IMR-90 (cell line): ENCODE measurements at regions not wholly inside any gene's neighbourhood (a gene's known extent, or its start where the extent isn't known, plus 50 kb on each side); places are given as distances from the start of the nearest gene placed in this dataset.

Source experiments
- ATAC-seq: fragments of 200-7000 bp; cut with Tn5 transposase; 2 replicates; pipeline ENCODE4 v1.9.1; 2020; ENCODE audit warnings: low read depth, mild to moderate bottlenecking, moderate library complexity
- BruUV-seq: library from RNA; stranded (reverse); fragments of 400-500 nt; replicated peaks from 2 replicates; lab custom pipeline; 2021; lab: Mats Ljungman, UMichigan
- CTCF ChIA-PET: fragments of 300-600 bp; formaldehyde crosslinking; extraction: SDS; loops from one replicate; lab custom pipeline; 2021; ENCODE audit warnings: antibody characterized with exemption; lab: Yijun Ruan, JAX
- POLR2A ChIA-PET: fragments of 300-600 bp; sonication (Branson Sonifier 250); formaldehyde crosslinking; loops from one replicate; lab custom pipeline; 2022; ENCODE audit warnings: antibody characterized with exemption; ENCODE audit not compliant: unreplicated experiment; lab: Charles Lee
- DNase-seq: peaks from one replicate; pipeline ENCODE4 v3.0.0; 2013
- H2AFZ ChIP-seq: replicated peaks from 2 replicates; pipeline ENCODE3; 2013; ENCODE audit warnings: low read length, mild to moderate bottlenecking; ENCODE audit not compliant: poor library complexity
- H2AK5ac ChIP-seq: 2 replicates; pipeline ENCODE4 v1.6.1; 2013; ENCODE audit warnings: low read depth, low read length, inconsistent platforms
- H2AK9ac ChIP-seq: replicated peaks from 2 replicates; pipeline ENCODE3; 2013; ENCODE audit warnings: mild to moderate bottlenecking, low read depth, low read length, moderate library complexity; ENCODE audit not compliant: poor library complexity
- H2BK120ac ChIP-seq: 2 replicates; pipeline ENCODE4 v1.6.1; 2013; ENCODE audit warnings: low read depth, low read length, inconsistent platforms
- H2BK15ac ChIP-seq: 3 replicates; pipeline ENCODE4 v1.6.1; 2013; ENCODE audit warnings: low read depth, low read length, inconsistent platforms
- H2BK20ac ChIP-seq: 2 replicates; pipeline ENCODE4 v1.6.1; 2013; ENCODE audit warnings: low read depth, mild to moderate bottlenecking, inconsistent platforms, low read length, moderate library complexity
- H2BK5ac ChIP-seq: 2 replicates; pipeline ENCODE4 v1.6.1; 2013; ENCODE audit warnings: mild to moderate bottlenecking, low read depth, low read length, inconsistent platforms; ENCODE audit not compliant: poor library complexity, severe bottlenecking
- H3K14ac ChIP-seq: replicated peaks from 2 replicates; pipeline ENCODE4 v1.6.1; 2013; ENCODE audit warnings: low read depth, low read length, inconsistent platforms
- H3K18ac ChIP-seq: 2 replicates; pipeline ENCODE4 v1.6.1; 2013; ENCODE audit warnings: low read depth, low read length, control low read depth
- H3K23ac ChIP-seq: 2 replicates; pipeline ENCODE4 v1.6.1; 2013; ENCODE audit warnings: low read depth, low read length, inconsistent platforms
- H3K27ac ChIP-seq: 2 replicates; pipeline ENCODE4 v1.5.1; 2013; ENCODE audit warnings: mild to moderate bottlenecking, control low read depth, low read length; ENCODE audit not compliant: insufficient read depth
- H3K27me3 ChIP-seq: 2 replicates; pipeline ENCODE4 v1.6.1; 2013; ENCODE audit warnings: low read length; ENCODE audit not compliant: control insufficient read depth, insufficient read depth
- H3K36me3 ChIP-seq: 2 replicates; pipeline ENCODE4 v1.6.1; 2013; ENCODE audit warnings: low read length, mixed read lengths; ENCODE audit not compliant: control insufficient read depth, insufficient read depth
- H3K4ac ChIP-seq: 2 replicates; pipeline ENCODE4 v1.6.1; 2013; ENCODE audit warnings: low read depth, low read length, inconsistent platforms
- H3K4me1 ChIP-seq: 2 replicates; pipeline ENCODE4 v1.6.1; 2013; ENCODE audit warnings: low read length, mixed read lengths; ENCODE audit not compliant: control insufficient read depth, insufficient read depth
- H3K4me2 ChIP-seq: 2 replicates; pipeline ENCODE4 v1.6.1; 2013; ENCODE audit warnings: low read depth, mild to moderate bottlenecking, control low read depth, low read length, moderate library complexity
- H3K4me3 ChIP-seq: 2 replicates; pipeline ENCODE4 v1.5.1; 2013; ENCODE audit warnings: low read depth, mild to moderate bottlenecking, control low read depth, low read length, moderate library complexity; ENCODE audit not compliant: insufficient read depth
- H3K56ac ChIP-seq: 2 replicates; pipeline ENCODE4 v1.6.1; 2013; ENCODE audit warnings: low read length, inconsistent platforms; ENCODE audit not compliant: insufficient read depth; ENCODE audit errors: extremely low read depth
- H3K79me1 ChIP-seq, 2 experiments: 2 replicates each; pipeline ENCODE4 v1.6.1; 2013; ENCODE audit warnings: low read length in 2 of 2, inconsistent platforms in 1 of 2, low read depth in 1 of 2
- H3K9ac ChIP-seq: 2 replicates; pipeline ENCODE4 v1.6.1; 2013; ENCODE audit warnings: low read depth, low read length, control low read depth
- H3K9me1 ChIP-seq: 2 replicates; pipeline ENCODE4 v1.6.1; 2013; ENCODE audit warnings: low read length, inconsistent platforms; ENCODE audit not compliant: insufficient read depth
- H3K9me3 ChIP-seq: 2 replicates; pipeline ENCODE4 v1.6.1; 2013; ENCODE audit warnings: low read length; ENCODE audit not compliant: control insufficient read depth, insufficient read depth
- H4K20me1 ChIP-seq: 2 replicates; pipeline ENCODE4 v1.6.1; 2013; ENCODE audit warnings: low read length, inconsistent platforms; ENCODE audit not compliant: insufficient read depth
- H4K5ac ChIP-seq: 2 replicates; pipeline ENCODE4 v1.6.1; 2013; ENCODE audit warnings: mild to moderate bottlenecking, low read depth, low read length, control low read depth
- H4K8ac ChIP-seq, 2 experiments: 2 replicates each; pipeline ENCODE4 v1.6.1; 2013; ENCODE audit warnings: low read depth in 2 of 2, low read length in 2 of 2, control low read depth in 1 of 2, inconsistent platforms in 1 of 2
- H4K91ac ChIP-seq: 2 replicates; pipeline ENCODE4 v1.6.1; 2013; ENCODE audit warnings: low read depth, low read length, inconsistent platforms; ENCODE audit not compliant: insufficient read depth
- BHLHE40 ChIP-seq: fragments of 150-350 bp; IDR thresholded peaks from 2 replicates; pipeline ENCODE4 v1.6.1; 2016; ENCODE audit warnings: mild to moderate bottlenecking, low read depth, low read length
- CEBPB ChIP-seq: IDR thresholded peaks from 2 replicates; pipeline ENCODE4 v1.6.1; 2012; ENCODE audit warnings: low read depth, low read length, improper control_type of control experiment
- CHD1 ChIP-seq: IDR thresholded peaks from 2 replicates; pipeline ENCODE4 v1.6.1; 2012; ENCODE audit warnings: low read depth, low read length, improper control_type of control experiment
- FOS ChIP-seq: fragments of 150-350 bp; IDR thresholded peaks from 2 replicates; pipeline ENCODE4 v1.6.1; 2016; ENCODE audit warnings: low read depth, low read length
- MAFK ChIP-seq: IDR thresholded peaks from 2 replicates; pipeline ENCODE4 v1.6.1; 2012; ENCODE audit warnings: low read depth, low read length, improper control_type of control experiment
- MAZ ChIP-seq: IDR thresholded peaks from 2 replicates; pipeline ENCODE4 v1.6.1; 2012; ENCODE audit warnings: low read depth, mild to moderate bottlenecking, low read length, improper control_type of control experiment, moderate library complexity, borderline replicate concordance
- MXI1 ChIP-seq: IDR thresholded peaks from 2 replicates; pipeline ENCODE4 v1.6.1; 2012; ENCODE audit warnings: low read depth, mild to moderate bottlenecking, low read length, moderate library complexity, borderline replicate concordance
- NFE2L2 ChIP-seq: fragments of 150-350 bp; IDR thresholded peaks from 2 replicates; pipeline ENCODE4 v1.6.1; 2016; ENCODE audit warnings: low read depth, mild to moderate bottlenecking, low read length
- POLR2A ChIP-seq: IDR thresholded peaks from 2 replicates; pipeline ENCODE4 v1.6.1; 2012; ENCODE audit warnings: mild to moderate bottlenecking, low read depth, low read length
- RCOR1 ChIP-seq: IDR thresholded peaks from 2 replicates; pipeline ENCODE4 v1.6.1; 2012; ENCODE audit warnings: mild to moderate bottlenecking, low read length, improper control_type of control experiment; ENCODE audit not compliant: insufficient replicate concordance
- RFX5 ChIP-seq: IDR thresholded peaks from 2 replicates; pipeline ENCODE4 v1.8.0; 2012; ENCODE audit warnings: low read depth, mild to moderate bottlenecking, low read length, moderate library complexity
- SMC3 ChIP-seq: fragments of 150-350 bp; IDR thresholded peaks from 2 replicates; pipeline ENCODE4 v1.6.1; 2016; ENCODE audit warnings: low read depth, mild to moderate bottlenecking, antibody characterized with exemption, low read length, moderate library complexity
- WGBS, 2 experiments: methylation state at CpG; one replicate each; pipeline versions ENCODE4 v1.1.5 to v1.1.7; 2013; ENCODE audit warnings: missing lambda C conversion rate in 2 of 2; ENCODE audit not compliant: insufficient read length in 1 of 2; ENCODE audit errors: extremely low coverage in 2 of 2; 5-methylcytosine and 5-hydroxymethylcytosine counted together
- dilution Hi-C: fragments of 300-500 bp; cut with HindIII; formaldehyde crosslinking; loops from one replicate; pipeline ENCODE4 v1.14.3; 2018; ENCODE audit warnings: low sequenced_read_pairs; ENCODE audit not compliant: unreplicated experiment
- in situ Hi-C: fragments of 300-500 bp; cut with MboI; formaldehyde crosslinking; loops from 3 replicates; pipeline ENCODE4 v1.14.3; 2019; ENCODE audit warnings: low sequenced_read_pairs, inconsistent platforms, mixed read lengths
- intact Hi-C: fragments of 100-400 bp; cut with micrococcal nuclease; formaldehyde crosslinking; loops from 2 replicates; pipeline ENCODE4 v1.10.0; 2022
- TF ChIP-seq, protein P1 (sequence below): fragments of 150-350 bp; IDR thresholded peaks from 2 replicates; pipeline ENCODE4 v1.6.1; 2016; ENCODE audit warnings: low read depth, mild to moderate bottlenecking, low read length, moderate library complexity, borderline replicate concordance
- TF ChIP-seq, protein P2 (sequence below): conservative IDR thresholded peaks from 2 replicates; pipeline ENCODE4 v1.5.1; 2012; ENCODE audit warnings: mild to moderate bottlenecking, low read depth, low read length, improper control_type of control experiment

DNA sequence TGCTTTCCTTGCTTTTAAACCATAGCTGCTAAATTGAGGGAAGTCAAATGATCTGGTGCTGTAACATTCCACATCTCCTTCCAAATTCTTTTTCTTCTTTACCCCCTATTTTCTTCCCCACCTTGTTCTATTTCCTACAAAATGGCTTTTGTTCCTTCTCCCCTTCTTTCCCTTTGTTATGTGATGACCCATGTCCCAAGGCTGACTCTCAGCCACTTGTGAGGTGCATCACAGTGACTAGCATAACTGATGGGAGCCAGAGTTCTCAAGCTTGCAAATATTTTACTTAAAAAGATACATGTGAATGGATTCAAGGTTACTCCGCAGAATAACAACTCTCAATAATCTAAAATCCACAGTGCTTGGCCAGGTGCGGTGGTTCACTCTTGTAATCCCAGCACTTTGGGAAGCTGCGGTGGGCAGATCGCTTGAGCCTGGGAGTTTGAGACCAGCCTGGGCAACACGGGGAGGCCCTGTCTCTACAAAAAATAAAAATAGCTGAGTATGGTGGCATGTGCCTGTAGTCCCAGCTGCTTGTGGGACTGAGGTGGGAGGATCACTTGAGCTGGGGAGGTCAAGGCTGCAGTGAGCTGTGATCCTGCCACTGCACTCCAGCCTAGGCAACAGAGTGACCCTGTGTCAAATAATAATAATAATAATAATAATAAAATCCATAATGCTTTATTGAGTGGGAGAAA, 100.1 kb upstream of the CERS6 start:
- DNase-seq (no peak), ATAC-seq (no peak)
- Histone ChIP-seq H4K91ac (no peak overlapping the region), H2BK120ac (no peak overlapping the region), H3K56ac (no peak overlapping the region), H3K36me3 (no peaks in the 10 kb centered on the region), H3K4me3 (no peak overlapping the region), H3K14ac (no peak overlapping the region), H3K4me2 (no peak overlapping the region), H3K23ac (no peak overlapping the region), H2BK20ac (no peak overlapping the region), H3K4me1 (no peaks in the 10 kb centered on the region), H3K18ac (no peak overlapping the region), H3K79me1 (no peaks in the 10 kb centered on the region), H3K9ac (no peak overlapping the region), H4K20me1 (no peaks in the 10 kb centered on the region), H2AK5ac (no peak overlapping the region), H3K4ac (no peak overlapping the region), H2BK5ac (no peak overlapping the region), H3K9me1 (no peaks in the 10 kb centered on the region), H2AFZ (no peak overlapping the region), H3K9me3 (no peaks in the 10 kb centered on the region), H2AK9ac (no peak overlapping the region), H4K5ac (no peak overlapping the region), H4K8ac (no peak overlapping the region), H2BK15ac (no peak overlapping the region), H3K27me3 (no peaks in the 10 kb centered on the region; the same call in 1 of the 2 replicates), H3K27ac (no peak overlapping the region)
- no CpG with 5 or more reads among the region's 5 CpGs for WGBS, 2 experiments
- POLR2A ChIA-PET = no interaction called here
- dilution Hi-C loops (no loop called here), in situ Hi-C loops (no loop called here), intact Hi-C loops (no loop called here)
- CTCF ChIA-PET = no interaction called here
- no peak for TF ChIP-seq POLR2A
- no peak for TF ChIP-seq NFE2L2
- TF ChIP-seq FOS = no peak
- TF ChIP-seq BHLHE40 = no peak
- TF ChIP-seq MXI1 = no peak
- TF ChIP-seq CHD1 = no peak
- no peak for TF ChIP-seq RCOR1
- no peak for TF ChIP-seq MAFK
- TF ChIP-seq, protein P1, sequence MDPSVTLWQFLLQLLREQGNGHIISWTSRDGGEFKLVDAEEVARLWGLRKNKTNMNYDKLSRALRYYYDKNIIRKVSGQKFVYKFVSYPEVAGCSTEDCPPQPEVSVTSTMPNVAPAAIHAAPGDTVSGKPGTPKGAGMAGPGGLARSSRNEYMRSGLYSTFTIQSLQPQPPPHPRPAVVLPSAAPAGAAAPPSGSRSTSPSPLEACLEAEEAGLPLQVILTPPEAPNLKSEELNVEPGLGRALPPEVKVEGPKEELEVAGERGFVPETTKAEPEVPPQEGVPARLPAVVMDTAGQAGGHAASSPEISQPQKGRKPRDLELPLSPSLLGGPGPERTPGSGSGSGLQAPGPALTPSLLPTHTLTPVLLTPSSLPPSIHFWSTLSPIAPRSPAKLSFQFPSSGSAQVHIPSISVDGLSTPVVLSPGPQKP = no peak
- no peak for TF ChIP-seq CEBPB
- TF ChIP-seq SMC3 = no peak
- TF ChIP-seq, protein P2, sequence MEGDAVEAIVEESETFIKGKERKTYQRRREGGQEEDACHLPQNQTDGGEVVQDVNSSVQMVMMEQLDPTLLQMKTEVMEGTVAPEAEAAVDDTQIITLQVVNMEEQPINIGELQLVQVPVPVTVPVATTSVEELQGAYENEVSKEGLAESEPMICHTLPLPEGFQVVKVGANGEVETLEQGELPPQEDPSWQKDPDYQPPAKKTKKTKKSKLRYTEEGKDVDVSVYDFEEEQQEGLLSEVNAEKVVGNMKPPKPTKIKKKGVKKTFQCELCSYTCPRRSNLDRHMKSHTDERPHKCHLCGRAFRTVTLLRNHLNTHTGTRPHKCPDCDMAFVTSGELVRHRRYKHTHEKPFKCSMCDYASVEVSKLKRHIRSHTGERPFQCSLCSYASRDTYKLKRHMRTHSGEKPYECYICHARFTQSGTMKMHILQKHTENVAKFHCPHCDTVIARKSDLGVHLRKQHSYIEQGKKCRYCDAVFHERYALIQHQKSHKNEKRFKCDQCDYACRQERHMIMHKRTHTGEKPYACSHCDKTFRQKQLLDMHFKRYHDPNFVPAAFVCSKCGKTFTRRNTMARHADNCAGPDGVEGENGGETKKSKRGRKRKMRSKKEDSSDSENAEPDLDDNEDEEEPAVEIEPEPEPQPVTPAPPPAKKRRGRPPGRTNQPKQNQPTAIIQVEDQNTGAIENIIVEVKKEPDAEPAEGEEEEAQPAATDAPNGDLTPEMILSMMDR = no peak
- TF ChIP-seq RFX5 = no peak
- no peak for TF ChIP-seq MAZ
- BruUV-seq = no TSS peak
